GM12874 (cell line): ENCODE measurements at regions not wholly inside any gene's neighbourhood (a gene's known extent, or its start where the extent isn't known, plus 50 kb on each side); places are given as distances from the start of the nearest gene placed in this dataset.
A peak's percentile ranks its signal among the peaks of the same experiment; 100 is the strongest.

Experiments
- TF ChIP-seq, protein P1 (sequence below): IDR thresholded peaks from 2 replicates; pipeline ENCODE4 v1.5.1; 2011; ENCODE audit warnings: low read depth, mild to moderate bottlenecking, control low read depth, low read length, moderate library complexity; ENCODE audit not compliant: insufficient read depth

DNA sequence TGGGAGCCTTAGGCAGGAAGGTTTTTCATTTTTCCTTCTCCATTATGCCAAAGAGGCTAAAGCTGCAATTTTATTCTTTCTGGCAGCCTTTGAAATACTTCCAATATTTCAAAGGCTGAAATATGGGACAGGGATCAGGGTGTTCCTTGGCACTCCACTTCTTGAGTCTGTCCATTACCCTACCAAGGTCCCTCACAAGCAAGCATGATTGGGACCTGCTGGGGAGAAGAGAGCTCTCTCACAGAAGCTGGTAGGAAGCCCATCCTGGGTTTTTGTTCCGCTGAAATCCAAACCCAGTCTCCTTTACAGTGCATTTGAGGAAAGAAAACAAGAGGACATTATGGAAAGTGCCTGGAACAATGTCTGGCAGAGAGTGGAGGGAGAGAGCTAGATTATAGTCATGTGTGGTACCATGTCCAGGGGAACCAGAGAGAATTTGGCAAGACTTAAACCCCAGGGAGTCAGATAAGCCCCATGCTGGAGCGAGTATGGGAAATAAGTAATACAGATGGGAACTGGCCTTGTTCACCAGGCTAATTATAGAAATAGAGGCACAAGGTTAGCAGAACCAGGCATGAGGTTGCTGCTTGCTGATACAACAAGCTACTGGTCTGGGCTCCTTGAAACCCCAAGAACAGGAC lies 104.7 kb downstream of the LSM5 start:
- TF ChIP-seq, protein P1, sequence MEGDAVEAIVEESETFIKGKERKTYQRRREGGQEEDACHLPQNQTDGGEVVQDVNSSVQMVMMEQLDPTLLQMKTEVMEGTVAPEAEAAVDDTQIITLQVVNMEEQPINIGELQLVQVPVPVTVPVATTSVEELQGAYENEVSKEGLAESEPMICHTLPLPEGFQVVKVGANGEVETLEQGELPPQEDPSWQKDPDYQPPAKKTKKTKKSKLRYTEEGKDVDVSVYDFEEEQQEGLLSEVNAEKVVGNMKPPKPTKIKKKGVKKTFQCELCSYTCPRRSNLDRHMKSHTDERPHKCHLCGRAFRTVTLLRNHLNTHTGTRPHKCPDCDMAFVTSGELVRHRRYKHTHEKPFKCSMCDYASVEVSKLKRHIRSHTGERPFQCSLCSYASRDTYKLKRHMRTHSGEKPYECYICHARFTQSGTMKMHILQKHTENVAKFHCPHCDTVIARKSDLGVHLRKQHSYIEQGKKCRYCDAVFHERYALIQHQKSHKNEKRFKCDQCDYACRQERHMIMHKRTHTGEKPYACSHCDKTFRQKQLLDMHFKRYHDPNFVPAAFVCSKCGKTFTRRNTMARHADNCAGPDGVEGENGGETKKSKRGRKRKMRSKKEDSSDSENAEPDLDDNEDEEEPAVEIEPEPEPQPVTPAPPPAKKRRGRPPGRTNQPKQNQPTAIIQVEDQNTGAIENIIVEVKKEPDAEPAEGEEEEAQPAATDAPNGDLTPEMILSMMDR: no peak

DNA sequence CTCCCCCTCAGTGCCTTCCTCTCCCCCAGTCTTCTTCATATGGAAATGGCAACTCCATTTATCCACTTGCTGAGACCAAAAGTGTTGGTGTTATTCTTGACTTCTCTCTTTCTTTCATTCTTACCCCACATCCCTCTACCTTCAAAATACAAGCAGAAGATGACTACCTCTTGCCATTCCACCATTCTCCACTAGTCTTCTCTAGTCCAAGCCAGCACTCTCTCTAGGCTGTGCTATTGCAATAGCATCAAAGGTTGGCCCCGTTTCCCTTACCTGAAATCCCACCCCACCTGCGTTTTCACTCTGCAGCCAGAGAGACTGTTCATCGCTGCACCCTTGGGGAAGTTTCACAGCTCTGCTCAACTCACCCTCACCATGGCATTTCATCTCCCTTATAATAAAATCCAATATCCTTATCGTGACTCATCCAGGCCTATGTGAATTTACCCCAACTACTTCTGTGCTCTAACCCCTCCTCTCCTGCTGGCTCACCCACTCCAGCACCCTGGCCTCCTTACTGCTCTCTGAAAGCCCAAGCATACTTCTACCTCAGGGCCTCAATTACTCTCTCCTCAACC lies 109.1 kb downstream of the LSM5 start:
- TF ChIP-seq, protein P1: no peak

DNA sequence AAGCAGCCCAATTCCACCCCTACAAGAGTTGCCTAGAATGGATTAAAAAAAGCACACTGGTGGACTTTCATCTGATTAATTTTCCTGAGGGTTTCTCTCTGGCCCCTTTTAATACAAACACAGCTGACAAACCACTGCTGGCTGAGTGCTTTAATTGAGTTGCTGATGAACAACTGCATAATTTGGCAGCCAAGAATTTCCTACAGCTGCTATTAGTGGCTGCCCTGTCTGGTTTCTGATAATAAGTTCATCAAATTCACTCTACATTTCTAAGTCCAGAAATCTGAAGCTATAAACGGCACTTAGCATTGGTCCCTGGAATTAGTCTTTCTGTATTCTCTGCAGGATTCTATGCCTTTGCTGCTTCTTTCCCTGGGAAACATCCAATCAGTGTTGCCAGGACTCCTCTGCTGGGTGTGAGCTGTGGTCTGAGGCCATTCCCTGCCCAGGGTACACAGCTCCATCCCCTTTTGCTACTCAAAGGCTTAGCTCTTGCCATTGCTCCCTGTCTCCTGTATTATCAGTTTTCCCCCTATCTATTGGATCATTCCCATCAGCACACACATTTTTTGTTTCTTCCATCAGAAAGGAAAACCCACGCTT lies 110.6 kb downstream of the LSM5 start:
- TF ChIP-seq, protein P1: no peak

DNA sequence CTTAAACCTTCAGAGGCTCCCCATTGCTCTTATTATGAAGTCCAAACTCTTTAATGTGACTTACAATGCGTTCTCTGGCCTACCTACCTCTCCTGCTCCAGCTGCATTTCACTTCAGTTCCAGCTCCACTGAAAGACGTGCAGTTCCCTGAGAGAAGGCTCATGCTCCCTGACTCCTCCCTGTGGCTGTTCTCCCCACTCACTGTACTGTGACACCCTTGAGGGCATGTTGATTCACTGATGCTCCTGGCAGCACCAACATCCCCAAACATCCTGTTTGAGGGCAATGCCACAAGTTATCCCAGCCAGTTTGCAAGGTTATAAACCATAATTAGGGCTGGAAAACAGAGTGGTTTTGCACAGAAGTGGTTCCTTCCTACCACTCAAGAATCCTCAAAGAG lies 111.2 kb downstream of the LSM5 start:
- TF ChIP-seq, protein P1: no peak

DNA sequence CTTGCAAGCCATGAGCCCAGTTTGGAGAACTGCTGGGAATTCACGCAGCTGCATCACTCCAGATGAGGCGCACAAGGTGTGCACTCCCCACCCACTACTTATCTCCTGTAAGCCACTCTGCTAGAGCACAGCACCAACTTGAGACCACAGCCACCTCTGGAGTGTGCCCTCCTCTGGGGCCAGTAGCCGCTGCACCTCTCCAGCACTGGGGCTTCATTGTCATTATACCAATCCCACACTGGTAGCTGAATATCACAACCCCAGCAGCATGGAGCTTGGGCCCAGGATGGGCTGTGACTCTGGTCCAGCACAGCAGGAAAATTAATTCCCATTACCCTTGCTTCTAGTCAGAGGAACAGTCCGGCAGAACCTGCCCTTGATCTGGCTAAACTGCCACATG lies 125.6 kb downstream of the LSM5 start:
- TF ChIP-seq, protein P1: no peak

DNA sequence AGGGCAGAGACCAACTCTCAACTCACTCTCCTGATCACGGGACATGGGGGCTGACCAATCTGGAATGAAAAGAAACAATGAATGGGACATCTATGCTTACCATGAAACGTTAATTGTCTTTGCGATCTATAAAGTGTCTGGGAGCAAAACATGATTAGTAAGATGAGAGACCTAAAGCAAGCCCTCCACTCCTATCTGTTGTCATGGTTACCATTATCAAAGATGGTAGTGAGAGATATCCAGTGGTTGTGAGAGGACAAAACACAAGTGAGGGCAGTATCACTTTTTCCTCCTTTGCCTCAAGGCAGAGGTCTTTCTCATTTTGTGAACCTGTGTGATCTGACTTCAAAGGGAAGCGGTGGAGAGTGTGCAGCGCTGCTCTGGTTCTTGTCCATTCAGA lies 130.1 kb downstream of the LSM5 start:
- TF ChIP-seq, protein P1: no peak

DNA sequence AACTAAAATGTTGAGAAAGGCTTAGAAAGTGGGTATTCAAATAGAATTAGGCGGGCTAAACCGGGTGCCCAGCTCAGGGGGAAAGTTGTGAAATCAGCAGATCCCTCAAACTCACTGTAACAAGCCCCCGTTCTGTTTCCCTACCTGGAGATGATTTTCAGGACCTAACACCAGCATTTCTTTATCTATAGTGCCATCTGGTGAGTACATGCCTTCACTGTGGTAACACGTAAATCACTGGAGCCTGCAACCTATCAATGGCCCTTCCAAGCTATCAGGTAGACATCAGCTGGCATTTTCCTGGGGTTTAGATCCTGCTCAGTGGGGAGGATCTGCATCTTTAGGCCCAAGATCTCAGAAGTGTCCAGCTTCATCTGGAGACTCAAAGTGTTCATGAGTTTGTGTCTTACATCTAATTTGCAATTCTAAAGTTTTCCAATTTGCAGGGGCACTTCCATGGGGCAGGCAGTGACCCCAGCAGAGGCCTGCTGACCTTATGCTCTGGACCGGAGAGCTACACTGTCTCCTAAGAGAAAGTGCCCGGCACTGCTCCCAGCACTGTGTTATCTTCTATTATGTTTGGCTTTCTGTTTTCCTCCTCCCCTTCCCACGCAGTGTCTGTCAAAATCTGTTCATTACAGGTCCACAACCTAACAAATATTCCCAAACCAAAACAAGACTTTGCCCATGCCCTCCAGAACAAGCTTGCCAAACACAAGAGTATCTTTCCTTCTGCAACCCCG lies 132.5 kb downstream of the LSM5 start:
- TF ChIP-seq, protein P1: 0 out of 2 replicates have a peak, but pooled peaks have one; percentile 3
